Mucosa of descending colon (tissue), 3 donors: ENCODE measurements at regions not wholly inside any gene's neighbourhood (a gene's known extent, or its start where the extent isn't known, plus 50 kb on each side); places are given as distances from the start of the nearest gene placed in this dataset.

ENCODE experiments used
- ATAC-seq: fragments of 200-7000 bp; cut with Tn5 transposase; one replicate; pipeline ENCODE4 v1.9.1; 2020; ENCODE audit warnings: mild to moderate bottlenecking, moderate library complexity
- DNase-seq, 3 donors: peaks; one replicate each; pipeline ENCODE4 v3.0.0-alpha.2; 2020
- H3K36me3 ChIP-seq: fragments of 200-600 bp; one replicate; pipeline ENCODE4 v1.8.0; 2021; ENCODE audit warnings: low read depth, mild to moderate bottlenecking
- H3K4me1 ChIP-seq: fragments of 200-600 bp; one replicate; pipeline ENCODE4 v1.8.0; 2021; ENCODE audit warnings: low read depth, mild to moderate bottlenecking
- H3K4me3 ChIP-seq: fragments of 200-600 bp; one replicate; pipeline ENCODE4 v1.8.0; 2021; ENCODE audit warnings: mild to moderate bottlenecking
- H3K9me3 ChIP-seq: fragments of 200-600 bp; one replicate; pipeline ENCODE4 v1.8.0; 2021; ENCODE audit warnings: mild to moderate bottlenecking
- intact Hi-C, 2 donors: fragments of 100-400 bp; cut with DNase I in 1 of 2; cut with micrococcal nuclease in 1 of 2; formaldehyde crosslinking; loops; one replicate each; pipeline versions ENCODE4 v1.11.0 to v1.11.1; 2022; cut with DNase I, micrococcal nuclease
- TF ChIP-seq, protein P1 (sequence below): fragments of 200-600 bp; IDR thresholded peaks from one replicate; pipeline ENCODE4 v1.8.0; 2022; ENCODE audit warnings: antibody characterized with exemption, mild to moderate bottlenecking
- donor health status: DM: no; HTN: no; CAD: no; lungs with moderate emphysema.
- donor health status: DM: no; HTN: no; CAD: no.
- donor health status: DM: no; HTN: yes; CAD: no.

DNA sequence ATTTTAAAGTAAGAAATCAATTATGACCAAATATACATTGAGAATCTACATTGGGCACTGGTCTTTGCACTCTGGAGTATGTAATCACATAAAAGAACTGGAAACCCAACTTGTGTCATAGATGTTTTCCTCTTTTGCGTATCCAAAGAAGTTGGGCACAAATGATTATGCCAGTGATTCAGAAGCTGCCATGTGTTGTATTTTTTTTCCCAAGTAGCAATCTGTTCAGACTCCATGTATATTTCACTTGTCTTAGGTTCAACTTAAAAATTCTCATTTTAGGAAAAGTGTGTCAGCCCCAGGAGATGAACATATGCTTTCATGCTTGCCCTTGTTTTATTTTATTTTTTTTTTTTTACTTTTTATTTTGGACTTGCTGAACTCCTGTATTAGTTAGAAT is 441.5 kb downstream of the PDZRN4 start:
- Histone ChIP-seq H3K4me3 (no peak overlapping the region), H3K9me3 (peaks cover 4% of the 10 kb centered on the region), H3K4me1 (no peaks in the 10 kb centered on the region), H3K36me3 (no peaks in the 10 kb centered on the region)
- no peak for ATAC-seq
- intact Hi-C loops: no loop called here
- no peak for DNase-seq
- TF ChIP-seq, protein P1, sequence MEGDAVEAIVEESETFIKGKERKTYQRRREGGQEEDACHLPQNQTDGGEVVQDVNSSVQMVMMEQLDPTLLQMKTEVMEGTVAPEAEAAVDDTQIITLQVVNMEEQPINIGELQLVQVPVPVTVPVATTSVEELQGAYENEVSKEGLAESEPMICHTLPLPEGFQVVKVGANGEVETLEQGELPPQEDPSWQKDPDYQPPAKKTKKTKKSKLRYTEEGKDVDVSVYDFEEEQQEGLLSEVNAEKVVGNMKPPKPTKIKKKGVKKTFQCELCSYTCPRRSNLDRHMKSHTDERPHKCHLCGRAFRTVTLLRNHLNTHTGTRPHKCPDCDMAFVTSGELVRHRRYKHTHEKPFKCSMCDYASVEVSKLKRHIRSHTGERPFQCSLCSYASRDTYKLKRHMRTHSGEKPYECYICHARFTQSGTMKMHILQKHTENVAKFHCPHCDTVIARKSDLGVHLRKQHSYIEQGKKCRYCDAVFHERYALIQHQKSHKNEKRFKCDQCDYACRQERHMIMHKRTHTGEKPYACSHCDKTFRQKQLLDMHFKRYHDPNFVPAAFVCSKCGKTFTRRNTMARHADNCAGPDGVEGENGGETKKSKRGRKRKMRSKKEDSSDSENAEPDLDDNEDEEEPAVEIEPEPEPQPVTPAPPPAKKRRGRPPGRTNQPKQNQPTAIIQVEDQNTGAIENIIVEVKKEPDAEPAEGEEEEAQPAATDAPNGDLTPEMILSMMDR: no peak

DNA sequence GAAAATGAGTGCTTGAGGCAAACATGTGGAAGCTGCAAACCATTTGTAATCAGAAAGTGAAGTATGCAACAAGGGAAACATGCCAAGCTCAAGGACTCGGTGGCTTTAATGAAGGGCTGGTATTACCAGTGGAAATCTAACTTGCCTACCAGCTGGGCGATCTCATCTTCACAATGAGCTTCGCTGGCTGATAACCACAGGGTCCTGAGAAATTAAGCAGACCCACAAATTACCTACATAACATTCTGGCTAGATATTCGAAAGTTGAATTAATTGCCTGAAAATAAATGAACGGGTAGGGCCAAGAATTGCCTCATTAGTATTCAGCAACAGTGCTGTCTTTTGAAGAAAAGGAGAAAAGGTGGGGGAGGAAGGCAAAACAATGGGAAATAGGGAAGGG is 439.4 kb downstream of the PDZRN4 start:
- peaks cover 4% of the 10 kb centered on the region for H3K9me3 ChIP-seq
- intact Hi-C loops: no loop called here
- TF ChIP-seq, protein P1: no peak
- no peak overlapping the region for H3K4me3 ChIP-seq
- no peaks in the 10 kb centered on the region for H3K36me3 ChIP-seq
- no peaks in the 10 kb centered on the region for H3K4me1 ChIP-seq
- DNase-seq: no peak
- no peak for ATAC-seq

DNA sequence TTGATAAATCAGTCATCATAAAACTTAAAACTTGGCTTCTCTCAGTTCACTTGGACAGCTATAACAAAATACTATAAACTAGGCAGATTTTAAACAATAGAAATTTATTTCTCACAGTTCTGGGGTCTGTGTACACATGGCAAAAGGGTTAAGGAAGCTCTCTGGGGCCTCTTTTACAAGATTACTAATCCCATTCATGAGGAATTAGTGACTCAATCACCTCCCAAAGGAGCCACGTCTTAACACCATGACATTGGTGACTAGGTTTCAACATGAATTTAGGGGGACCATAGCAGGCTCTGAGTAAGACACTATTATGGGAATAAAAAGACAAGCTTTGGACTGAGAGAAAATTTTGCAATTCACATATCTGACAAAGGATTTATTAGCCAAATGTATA is 436.5 kb downstream of the PDZRN4 start:
- DNase-seq (no peak), ATAC-seq (no peak)
- Histone ChIP-seq H3K4me3 (no peak overlapping the region), H3K36me3 (no peaks in the 10 kb centered on the region), H3K4me1 (no peaks in the 10 kb centered on the region), H3K9me3 (no peaks in the 10 kb centered on the region)
- intact Hi-C loops: no loop called here
- TF ChIP-seq, protein P1: no peak
